Uterus (tissue), 2 donors: ENCODE measurements at regions not wholly inside any gene's neighbourhood (a gene's known extent, or its start where the extent isn't known, plus 50 kb on each side); places are given as distances from the start of the nearest gene placed in this dataset.

Source experiments
- CTCF ChIP-seq, 4 experiments: fragments of 200-600 bp in 2 of 4; fragments of 450-650 bp in 2 of 4; sonication (generic) in 2 of 4; IDR thresholded peaks; one replicate each; pipeline ENCODE4 v1.5.1; 2016 to 2019; ENCODE audit warnings: antibody characterized with exemption in 4 of 4, mild to moderate bottlenecking in 2 of 4, moderate library complexity in 1 of 4
- POLR2A ChIP-seq, 2 donors: fragments of 450-650 bp; IDR thresholded peaks; one replicate each; pipeline ENCODE4 v1.6.1; 2016; ENCODE audit warnings: antibody characterized with exemption in 2 of 2, mild to moderate bottlenecking in 1 of 2, moderate library complexity in 1 of 2

GRCh38 chr14:30211326-30211725 lies 283.7 kb upstream of the PRKD1 start:
- no peak for TF ChIP-seq POLR2A (IDR thresholded peaks at IDR 0.05)
- no peak for TF ChIP-seq CTCF (IDR thresholded peaks at IDR 0.05)
